ENCODE measurements at regions not wholly inside any gene's neighbourhood (a gene's known extent, or its start where the extent isn't known, plus 50 kb on each side); places are given as distances from the start of the nearest gene placed in this dataset.
"Not testable (repeated sequence)": the region's sequence is repeated elsewhere in the genome, so short reads cannot be mapped to it uniquely, and the experiment has no call there.

- not testable (repeated sequence) for TF ChIP-seq ZNF274 (IDR thresholded peaks at IDR 0.05; ENCODE audit: low read depth, low read length); YY1 (IDR thresholded peaks at IDR 0.05; ENCODE audit: insufficient read depth, insufficient read length)
Measured at GRCh38 chr4:13700858-13701140, 73.3 kb upstream of the BOD1L1 start.

All from NT2/D1 (cell line).